BJ (cell line): ENCODE measurements at regions not wholly inside any gene's neighbourhood (a gene's known extent, or its start where the extent isn't known, plus 50 kb on each side); places are given as distances from the start of the nearest gene placed in this dataset.

Source experiments
- CTCF ChIA-PET: fragments of 350-600 bp; formaldehyde crosslinking; extraction: SDS; loops from one replicate; lab custom pipeline; 2021; ENCODE audit warnings: antibody characterized with exemption, inconsistent platforms; lab: Yijun Ruan, JAX
- POLR2A ChIA-PET: fragments of 300-600 bp; sonication (Branson Sonifier 250); formaldehyde crosslinking; extraction: SDS; loops from one replicate; lab custom pipeline; 2021; ENCODE audit warnings: antibody characterized with exemption; lab: Charles Lee
- DNase-seq: peaks from one replicate; pipeline ENCODE4 v3.0.0-alpha.2; 2011; ENCODE audit warnings: low read depth
- H3K27me3 ChIP-seq: 2 replicates; pipeline ENCODE4 v1.6.0; 2011; ENCODE audit warnings: low read length; ENCODE audit not compliant: control insufficient read depth, insufficient read depth
- H3K36me3 ChIP-seq: 2 replicates; pipeline ENCODE4 v1.5.1; 2011; ENCODE audit warnings: low read length; ENCODE audit not compliant: control insufficient read depth, insufficient read depth
- H3K4me3 ChIP-seq: 2 replicates; pipeline ENCODE4 v1.5.1; 2011; ENCODE audit warnings: low read depth, mild to moderate bottlenecking, control low read depth, low read length
- CTCF ChIP-seq: IDR thresholded peaks from 2 replicates; pipeline ENCODE4 v1.5.1; 2011; ENCODE audit warnings: low read depth, mild to moderate bottlenecking, control low read depth, inconsistent platforms, low read length, moderate library complexity; ENCODE audit not compliant: insufficient read depth

DNA sequence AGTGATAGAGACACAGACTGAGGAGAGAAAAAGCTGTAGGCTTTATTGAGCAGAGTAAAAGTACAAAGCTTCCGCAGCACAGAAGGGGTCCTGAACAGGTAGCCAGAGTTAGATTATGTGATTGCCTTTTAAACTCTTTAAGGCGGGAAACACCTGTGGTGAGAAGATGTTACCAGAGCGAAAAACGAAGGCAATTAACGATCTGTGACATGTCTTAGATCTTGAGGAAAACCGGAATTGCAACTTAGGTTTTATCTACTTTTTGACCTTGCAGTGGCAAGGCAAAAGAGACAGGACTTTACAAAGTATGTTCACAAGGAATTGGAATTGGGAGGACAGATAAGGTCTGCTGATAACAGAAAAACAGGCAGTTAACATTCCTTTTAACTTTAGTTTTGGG is 493.6 kb upstream of the FAT3 start:
- no peak overlapping the region for H3K4me3 ChIP-seq
- TF ChIP-seq CTCF, result no peak
- H3K36me3 ChIP-seq, result no peaks in the 10 kb centered on the region
- no peak for DNase-seq
- H3K27me3 ChIP-seq, result no peaks in the 10 kb centered on the region
- POLR2A ChIA-PET, result no interaction called here
- CTCF ChIA-PET, result no interaction called here

DNA sequence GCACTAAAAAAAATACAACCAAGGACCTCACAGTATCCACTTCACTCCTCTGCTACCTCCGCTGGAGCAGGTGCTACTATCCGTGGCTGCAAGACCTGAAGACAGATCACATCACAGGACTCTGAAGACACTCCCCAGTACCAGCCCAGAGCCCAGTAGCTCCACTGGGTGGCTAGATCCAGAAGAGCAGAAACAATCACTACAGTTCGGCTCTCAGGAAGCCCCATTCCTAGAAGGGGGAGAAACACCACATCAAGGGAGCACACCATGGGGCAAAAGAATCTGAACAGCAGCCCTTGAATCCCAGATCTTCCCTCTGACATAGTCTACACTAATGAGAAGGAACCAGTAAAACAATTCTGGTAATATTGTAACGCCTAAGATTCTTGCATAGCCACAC is 494.0 kb upstream of the FAT3 start:
- Histone ChIP-seq H3K4me3 (no peak overlapping the region), H3K27me3 (no peaks in the 10 kb centered on the region), H3K36me3 (no peaks in the 10 kb centered on the region)
- TF ChIP-seq CTCF, result no peak
- DNase-seq, result no peak
- POLR2A ChIA-PET, result no interaction called here
- CTCF ChIA-PET, result no interaction called here

DNA sequence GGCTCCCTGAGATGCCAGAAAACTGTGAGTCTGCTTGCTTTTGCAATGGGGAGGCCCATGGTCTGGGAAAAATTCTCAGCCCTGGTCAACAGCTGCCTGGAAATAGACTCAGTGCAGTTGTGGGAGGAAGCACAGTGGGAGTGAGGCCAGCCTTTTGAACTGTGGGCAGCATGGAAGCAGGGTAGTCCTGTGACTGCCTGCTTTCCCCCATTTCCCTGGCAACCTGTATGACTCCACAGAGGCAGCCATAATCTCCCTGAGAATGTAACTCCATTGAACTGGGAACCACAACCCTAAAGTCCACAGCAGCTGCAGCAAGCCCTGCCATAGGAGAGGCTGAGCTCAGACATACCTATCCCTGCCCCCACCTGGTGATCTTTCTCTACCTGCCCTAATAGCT is 494.6 kb upstream of the FAT3 start:
- no peaks in the 10 kb centered on the region for H3K36me3 ChIP-seq
- TF ChIP-seq CTCF, result no peak
- ChIA-PET POLR2A (no interaction called here), CTCF (no interaction called here)
- no peak overlapping the region for H3K4me3 ChIP-seq
- H3K27me3 ChIP-seq, result no peaks in the 10 kb centered on the region
- DNase-seq, result no peak

GRCh38 chr11:91717169-91717568 is 507.4 kb upstream of the FAT3 start:
- DNase-seq, result no peak
- H3K4me3 ChIP-seq, result no peak overlapping the region
- no peaks in the 10 kb centered on the region for H3K36me3 ChIP-seq
- POLR2A ChIA-PET, result no interaction called here
- CTCF ChIA-PET, result interaction anchor here (0.6 kb wide), 1 partner anchor 45 kb away, joined by 3 read pairs; no protein-coding TSS in a partner anchor
- no peaks in the 10 kb centered on the region for H3K27me3 ChIP-seq
- TF ChIP-seq CTCF, result no peak

DNA sequence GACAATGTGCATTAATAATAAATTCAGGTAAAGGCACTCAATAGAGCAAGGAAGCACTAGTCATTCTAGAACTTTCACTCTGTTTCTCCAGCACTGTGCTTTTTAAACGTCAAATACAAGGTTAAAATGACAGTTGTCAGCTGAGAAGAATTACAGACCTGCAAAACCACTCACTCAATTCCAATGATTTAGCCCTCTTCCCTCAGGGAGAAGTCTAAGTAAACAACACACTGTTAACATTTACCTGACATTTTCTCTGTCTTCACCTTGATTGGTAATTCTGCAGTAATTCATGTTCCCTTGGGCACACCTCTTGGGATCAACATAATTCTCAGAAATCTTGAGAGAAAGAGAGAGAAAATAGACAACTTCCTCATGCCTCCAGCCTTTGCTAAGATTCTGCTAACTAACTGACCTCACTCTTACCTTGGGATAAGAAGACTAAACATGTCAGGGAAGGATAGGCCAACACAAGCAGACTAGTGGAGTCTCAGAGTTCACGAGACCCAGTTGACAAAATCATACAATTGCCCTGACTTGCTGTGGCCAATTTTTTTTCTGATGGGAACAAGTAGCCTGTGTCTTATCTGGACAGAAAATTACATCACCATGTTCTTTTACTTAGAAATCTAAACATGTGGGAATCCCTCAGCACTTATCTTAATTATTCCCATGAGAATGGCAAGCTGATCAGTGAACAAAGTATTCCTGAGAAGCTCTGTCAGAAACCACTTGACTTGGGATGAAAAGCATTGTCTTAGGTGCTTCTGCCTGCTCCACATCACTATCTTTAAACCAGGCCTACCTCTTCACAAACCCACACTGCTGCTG is 516.8 kb upstream of the FAT3 start:
- Histone ChIP-seq H3K4me3 (no peak overlapping the region), H3K36me3 (no peaks in the 10 kb centered on the region), H3K27me3 (no peaks in the 10 kb centered on the region)
- ChIA-PET CTCF (interaction anchor here (0.6 kb wide), 1 partner anchor 54 kb away, joined by 4 read pairs; no protein-coding TSS in a partner anchor), POLR2A (no interaction called here)
- TF ChIP-seq CTCF, result no peak
- DNase-seq, result no peak
